Upper lobe of right lung (tissue), 1 donor: ENCODE measurements at regions not wholly inside any gene's neighbourhood (a gene's known extent, or its start where the extent isn't known, plus 50 kb on each side); places are given as distances from the start of the nearest gene placed in this dataset.

Source experiments
- ATAC-seq: fragments of 200-7000 bp; cut with Tn5 transposase; one replicate; pipeline ENCODE4 v1.9.1; 2020; ENCODE audit warnings: mild to moderate bottlenecking, moderate library complexity
- DNase-seq: peaks from one replicate; pipeline ENCODE4 v3.0.0-alpha.2; 2020
- H3K27ac ChIP-seq: fragments of 200-600 bp; one replicate; pipeline ENCODE4 v1.8.0; 2022
- H3K27me3 ChIP-seq: fragments of 200-600 bp; one replicate; pipeline ENCODE4 v1.8.0; 2022; ENCODE audit warnings: mild to moderate bottlenecking
- H3K36me3 ChIP-seq: fragments of 200-600 bp; one replicate; pipeline ENCODE4 v1.8.0; 2022
- H3K4me1 ChIP-seq: fragments of 200-600 bp; one replicate; pipeline ENCODE4 v1.8.0; 2022
- H3K4me3 ChIP-seq: fragments of 200-600 bp; one replicate; pipeline ENCODE4 v1.8.0; 2022; ENCODE audit warnings: mild to moderate bottlenecking
- H3K9me3 ChIP-seq: fragments of 200-600 bp; one replicate; pipeline ENCODE4 v1.8.0; 2022
- intact Hi-C: fragments of 100-400 bp; cut with DNase I; formaldehyde crosslinking; loops from one replicate; pipeline ENCODE4 v1.11.0; 2022
- TF ChIP-seq, protein P1 (sequence below): fragments of 200-600 bp; IDR thresholded peaks from one replicate; pipeline ENCODE4 v1.8.0; 2022; ENCODE audit warnings: antibody characterized with exemption
- donor health status: DM: no; HTN: yes; CAD: no; lungs with severe emphysema.

- DNase-seq, result no peak
- H3K27me3 ChIP-seq, result no peaks in the 10 kb centered on the region
- no peak for ATAC-seq
- no peaks in the 10 kb centered on the region for H3K4me1 ChIP-seq
- intact Hi-C loops, result no loop called here
- H3K36me3 ChIP-seq, result no peaks in the 10 kb centered on the region
- H3K9me3 ChIP-seq, result no peaks in the 10 kb centered on the region
- H3K27ac ChIP-seq, result no peak overlapping the region
- TF ChIP-seq, protein P1, sequence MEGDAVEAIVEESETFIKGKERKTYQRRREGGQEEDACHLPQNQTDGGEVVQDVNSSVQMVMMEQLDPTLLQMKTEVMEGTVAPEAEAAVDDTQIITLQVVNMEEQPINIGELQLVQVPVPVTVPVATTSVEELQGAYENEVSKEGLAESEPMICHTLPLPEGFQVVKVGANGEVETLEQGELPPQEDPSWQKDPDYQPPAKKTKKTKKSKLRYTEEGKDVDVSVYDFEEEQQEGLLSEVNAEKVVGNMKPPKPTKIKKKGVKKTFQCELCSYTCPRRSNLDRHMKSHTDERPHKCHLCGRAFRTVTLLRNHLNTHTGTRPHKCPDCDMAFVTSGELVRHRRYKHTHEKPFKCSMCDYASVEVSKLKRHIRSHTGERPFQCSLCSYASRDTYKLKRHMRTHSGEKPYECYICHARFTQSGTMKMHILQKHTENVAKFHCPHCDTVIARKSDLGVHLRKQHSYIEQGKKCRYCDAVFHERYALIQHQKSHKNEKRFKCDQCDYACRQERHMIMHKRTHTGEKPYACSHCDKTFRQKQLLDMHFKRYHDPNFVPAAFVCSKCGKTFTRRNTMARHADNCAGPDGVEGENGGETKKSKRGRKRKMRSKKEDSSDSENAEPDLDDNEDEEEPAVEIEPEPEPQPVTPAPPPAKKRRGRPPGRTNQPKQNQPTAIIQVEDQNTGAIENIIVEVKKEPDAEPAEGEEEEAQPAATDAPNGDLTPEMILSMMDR, result no peak
- no peak overlapping the region for H3K4me3 ChIP-seq
These were observed 595.5 kb upstream of the CHRM3 start for GRCh38 chr1:238790882-238791281.

- intact Hi-C loops, result no loop called here
- Histone ChIP-seq H3K27ac (no peak overlapping the region), H3K4me3 (no peak overlapping the region), H3K36me3 (no peaks in the 10 kb centered on the region), H3K27me3 (no peaks in the 10 kb centered on the region), H3K9me3 (no peaks in the 10 kb centered on the region), H3K4me1 (no peaks in the 10 kb centered on the region)
- DNase-seq (no peak), ATAC-seq (no peak)
- TF ChIP-seq, protein P1, result no peak
These were observed 596.3 kb upstream of the CHRM3 start for GRCh38 chr1:238789916-238790667.

DNA sequence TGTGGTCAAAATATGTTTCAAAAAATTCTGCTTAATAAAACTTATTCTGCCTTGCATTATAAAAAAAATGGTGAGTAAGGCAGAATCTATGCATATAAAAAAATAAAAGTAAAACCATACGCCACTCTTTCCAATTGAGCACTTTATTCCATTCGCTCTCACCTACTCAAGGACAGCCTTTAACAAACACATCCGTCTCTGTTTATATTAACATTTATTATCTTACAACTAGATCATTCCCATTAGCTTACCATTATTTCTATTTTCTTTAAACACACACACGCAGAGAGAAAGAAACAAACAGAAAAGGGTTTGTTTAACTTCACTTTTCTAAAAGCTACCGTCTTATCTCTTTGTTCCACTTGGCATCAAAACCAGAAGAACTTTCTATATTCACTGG lies 598.9 kb upstream of the CHRM3 start:
- ATAC-seq (no peak), DNase-seq (no peak)
- no peaks in the 10 kb centered on the region for H3K9me3 ChIP-seq
- TF ChIP-seq, protein P1, result no peak
- no peak overlapping the region for H3K27ac ChIP-seq
- no peaks in the 10 kb centered on the region for H3K36me3 ChIP-seq
- no peak overlapping the region for H3K4me3 ChIP-seq
- H3K27me3 ChIP-seq, result no peaks in the 10 kb centered on the region
- intact Hi-C loops, result no loop called here
- H3K4me1 ChIP-seq, result no peaks in the 10 kb centered on the region

DNA sequence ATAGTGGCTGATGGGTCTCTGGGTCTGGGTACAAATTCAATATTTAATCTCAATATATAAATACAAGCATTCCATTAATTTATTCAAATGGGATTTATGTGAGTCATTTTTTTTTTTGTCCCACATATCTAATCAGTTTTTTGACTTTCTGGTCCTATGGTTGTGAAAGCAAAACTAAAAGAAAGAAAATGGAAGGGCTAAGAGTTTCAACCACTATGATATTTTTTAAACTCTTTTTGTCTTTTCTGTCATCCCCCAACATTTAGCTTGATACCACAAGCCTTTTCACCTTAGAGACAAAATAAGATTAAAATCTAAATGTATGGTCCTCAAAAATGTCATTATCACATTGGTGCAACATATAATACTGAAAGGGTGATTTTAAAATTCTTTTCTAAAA lies 602.7 kb upstream of the CHRM3 start:
- no peak for DNase-seq
- no peak for ATAC-seq
- no peaks in the 10 kb centered on the region for H3K4me1 ChIP-seq
- no peak overlapping the region for H3K4me3 ChIP-seq
- no peak overlapping the region for H3K27ac ChIP-seq
- intact Hi-C loops, result no loop called here
- H3K9me3 ChIP-seq, result no peaks in the 10 kb centered on the region
- TF ChIP-seq, protein P1, result no peak
- H3K27me3 ChIP-seq, result no peaks in the 10 kb centered on the region
- no peaks in the 10 kb centered on the region for H3K36me3 ChIP-seq

DNA sequence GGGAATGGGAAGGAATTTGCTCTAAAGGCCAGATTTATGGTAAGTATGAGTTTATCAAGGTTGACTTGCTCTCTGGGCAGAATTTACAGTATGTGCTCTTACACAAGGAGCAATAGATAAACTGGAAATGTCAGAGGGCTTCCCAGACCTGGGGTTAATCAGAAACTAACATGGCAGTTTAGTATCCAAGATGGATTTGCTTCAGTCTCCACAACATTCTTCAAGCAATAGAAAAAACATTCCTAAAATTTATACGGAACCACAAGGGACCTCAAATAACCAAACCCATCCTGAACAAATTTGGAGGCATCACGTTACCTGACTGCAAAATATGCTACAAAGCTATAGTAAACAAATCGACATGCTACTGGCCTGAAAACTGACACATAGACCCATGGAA lies 606.7 kb upstream of the CHRM3 start:
- Histone ChIP-seq H3K9me3 (no peaks in the 10 kb centered on the region), H3K36me3 (no peaks in the 10 kb centered on the region), H3K27ac (no peak overlapping the region), H3K4me1 (no peaks in the 10 kb centered on the region), H3K27me3 (no peaks in the 10 kb centered on the region), H3K4me3 (no peak overlapping the region)
- ATAC-seq (no peak), DNase-seq (no peak)
- TF ChIP-seq, protein P1, result no peak
- intact Hi-C loops, result no loop called here

GRCh38 chr1:238778113-238778512 lies 608.3 kb upstream of the CHRM3 start:
- Histone ChIP-seq H3K27ac (no peak overlapping the region), H3K4me1 (no peaks in the 10 kb centered on the region), H3K36me3 (no peaks in the 10 kb centered on the region), H3K9me3 (no peaks in the 10 kb centered on the region), H3K4me3 (no peak overlapping the region), H3K27me3 (no peaks in the 10 kb centered on the region)
- no peak for DNase-seq
- no peak for ATAC-seq
- intact Hi-C loops, result no loop called here
- TF ChIP-seq, protein P1, result no peak
